SK-N-MC (cell line): ENCODE measurements at regions not wholly inside any gene's neighbourhood (a gene's known extent, or its start where the extent isn't known, plus 50 kb on each side); places are given as distances from the start of the nearest gene placed in this dataset.

Experiments used
- DNase-seq: peaks from one replicate; pipeline ENCODE4 v3.0.0-alpha.2; 2011; ENCODE audit warnings: low read depth, low spot score
- H3K27ac ChIP-seq: fragments of 200-600 bp; sonication (generic); 2 replicates; pipeline ENCODE4 v1.5.1; 2016; ENCODE audit warnings: mixed run types
- H3K36me3 ChIP-seq: fragments of 200-600 bp; sonication (generic); 2 replicates; pipeline ENCODE4 v1.6.1; 2017; ENCODE audit warnings: antibody characterized with exemption, low read length, mixed read lengths; ENCODE audit not compliant: insufficient read depth
- H3K4me3 ChIP-seq: fragments of 200-600 bp; sonication (generic); 2 replicates; pipeline ENCODE4 v1.5.1; 2016
- H3K9ac ChIP-seq: fragments of 200-600 bp; sonication (generic); 2 replicates; pipeline ENCODE4 v1.8.0; 2017; ENCODE audit warnings: mixed run types, mixed read lengths; ENCODE audit not compliant: insufficient read length
- H3K9me3 ChIP-seq: fragments of 200-600 bp; sonication (generic); 2 replicates; pipeline ENCODE4 v1.6.1; 2017; ENCODE audit warnings: low read depth, mild to moderate bottlenecking, antibody characterized with exemption, low read length, moderate library complexity, mixed read lengths
- EZH2 ChIP-seq: fragments of 200-600 bp; sonication (generic); IDR thresholded peaks from one replicate; pipeline ENCODE4 v1.6.1; 2017; ENCODE audit warnings: antibody characterized with exemption
- FOXP2 ChIP-seq: optimal IDR thresholded peaks from 2 replicates; pipeline ENCODE3; 2011; ENCODE audit warnings: mild to moderate bottlenecking, moderate library complexity; ENCODE audit not compliant: insufficient read depth; ENCODE audit errors: extremely low read length, control extremely low read depth
- POLR2AphosphoS5 ChIP-seq: IDR thresholded peaks from 2 replicates; pipeline ENCODE4 v1.6.1; 2012; ENCODE audit warnings: mild to moderate bottlenecking, low read depth, low read length, borderline replicate concordance

DNA sequence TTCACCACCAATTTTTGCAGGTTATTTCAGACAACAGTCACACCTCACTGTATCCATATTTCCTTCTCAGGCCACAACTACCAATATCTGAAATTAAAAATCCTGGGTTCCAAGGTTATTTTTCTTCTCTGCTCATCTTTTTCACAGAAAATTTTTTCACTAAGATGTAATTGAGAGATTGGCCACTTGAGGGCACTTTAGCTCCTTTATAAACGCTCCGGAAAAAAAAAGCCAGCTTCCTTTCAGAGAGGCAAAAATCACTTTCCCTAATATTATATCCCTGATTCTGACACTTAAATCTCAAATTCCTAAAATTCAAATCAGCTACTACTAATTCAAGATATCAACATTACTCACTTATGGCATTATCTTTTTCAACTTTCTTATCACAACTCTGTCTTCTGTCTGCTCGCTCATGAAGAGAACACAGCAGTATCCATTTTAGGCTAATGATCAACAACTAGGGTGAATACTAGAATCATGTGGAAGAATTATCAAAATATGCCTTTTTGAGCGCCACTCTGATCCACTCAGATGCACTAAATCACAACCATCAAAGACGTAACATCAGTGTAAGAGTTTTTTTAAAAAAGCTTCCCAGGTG lies 101.4 kb upstream of the RGS1 start:
- no peaks in the 10 kb centered on the region for H3K36me3 ChIP-seq
- no peaks in the 10 kb centered on the region for H3K9me3 ChIP-seq

DNA sequence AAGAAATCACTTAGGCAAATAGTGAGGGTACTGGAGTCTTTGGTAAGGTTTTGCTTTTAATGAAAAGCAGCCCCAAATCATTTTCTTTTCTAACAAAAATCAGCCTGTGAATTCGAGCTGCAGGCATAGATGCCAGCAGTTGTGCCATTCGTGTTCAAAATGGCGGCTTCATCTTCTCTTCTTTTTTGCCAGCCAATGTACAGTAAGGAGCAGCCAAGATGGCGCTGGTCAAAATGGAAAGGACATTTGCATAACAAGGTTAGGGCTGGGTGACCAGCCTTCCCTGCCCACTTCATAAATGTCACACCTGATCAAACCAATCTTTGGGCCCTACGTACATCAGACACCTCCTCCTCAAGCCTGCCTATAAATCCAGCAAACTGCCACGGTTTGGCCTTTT lies 100.2 kb upstream of the RGS1 start:
- H3K9me3 ChIP-seq: no peaks in the 10 kb centered on the region
- no peak for TF ChIP-seq POLR2AphosphoS5
- no peak for TF ChIP-seq EZH2
- TF ChIP-seq FOXP2: no peak
- H3K9ac ChIP-seq: no peak overlapping the region
- no peaks in the 10 kb centered on the region for H3K36me3 ChIP-seq
- DNase-seq: no peak
- no peak overlapping the region for H3K27ac ChIP-seq
- H3K4me3 ChIP-seq: no peak overlapping the region

More for the DNA sequence above, 101.4 kb upstream of the RGS1 start:
- H3K4me3 ChIP-seq: no peak overlapping the region
- TF ChIP-seq EZH2 (no peak), FOXP2 (no peak), POLR2AphosphoS5 (no peak)
- H3K9ac ChIP-seq: no peak overlapping the region
- no peak overlapping the region for H3K27ac ChIP-seq
- DNase-seq: no peak

DNA sequence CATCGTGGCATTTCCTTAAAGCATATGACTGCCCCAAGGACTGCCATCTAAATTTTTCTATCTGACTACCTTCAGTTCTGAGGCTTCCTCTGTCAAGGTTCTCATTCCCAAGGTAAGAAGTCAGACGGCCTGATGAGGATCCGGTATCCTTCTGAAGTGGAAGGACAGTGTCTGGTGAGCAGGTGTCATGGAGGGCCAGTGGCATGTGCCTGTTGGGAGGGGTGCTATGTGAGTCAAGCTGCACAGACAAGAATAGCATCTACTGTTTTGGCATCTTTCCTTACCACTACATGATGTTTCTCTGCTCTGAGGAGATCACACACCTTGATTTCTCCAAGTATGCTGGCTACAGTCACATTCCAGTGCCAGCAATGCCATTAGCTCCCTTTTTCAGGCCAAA lies 99.6 kb upstream of the RGS1 start:
- no peaks in the 10 kb centered on the region for H3K36me3 ChIP-seq
- H3K9ac ChIP-seq: no peak overlapping the region
- no peaks in the 10 kb centered on the region for H3K9me3 ChIP-seq
- no peak overlapping the region for H3K4me3 ChIP-seq
- no peak for TF ChIP-seq FOXP2
- TF ChIP-seq POLR2AphosphoS5: no peak
- TF ChIP-seq EZH2: no peak
- DNase-seq: no peak
- H3K27ac ChIP-seq: no peak overlapping the region

DNA sequence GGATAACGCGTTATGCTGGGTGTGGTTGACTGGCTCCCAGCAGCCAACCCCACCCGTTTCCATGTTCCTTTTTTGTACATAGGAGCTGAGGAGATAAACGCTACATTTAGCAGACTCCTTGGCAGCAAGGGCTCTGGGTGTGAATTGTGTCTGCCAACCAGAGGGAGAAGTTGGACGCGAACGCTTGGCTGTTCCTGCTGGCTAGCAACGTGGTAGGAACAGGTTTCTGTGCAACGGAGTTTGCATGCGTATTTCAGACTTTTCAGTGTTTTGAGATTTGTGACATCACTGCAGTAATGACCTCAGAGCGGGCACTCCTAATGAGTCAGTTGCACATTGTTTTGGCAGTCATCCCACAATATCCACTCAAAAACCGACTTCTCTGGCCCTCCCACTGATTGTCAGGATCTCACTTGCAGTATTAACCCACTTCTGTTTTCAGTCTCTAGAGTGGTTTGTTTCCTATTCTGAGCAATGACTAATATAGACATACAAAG lies 98.7 kb upstream of the RGS1 start:
- H3K36me3 ChIP-seq: no peaks in the 10 kb centered on the region
- TF ChIP-seq EZH2 (no peak), FOXP2 (no peak), POLR2AphosphoS5 (no peak)
- H3K9ac ChIP-seq: no peak overlapping the region
- H3K27ac ChIP-seq: no peak overlapping the region
- H3K4me3 ChIP-seq: no peak overlapping the region
- no peak for DNase-seq
- no peaks in the 10 kb centered on the region for H3K9me3 ChIP-seq

DNA sequence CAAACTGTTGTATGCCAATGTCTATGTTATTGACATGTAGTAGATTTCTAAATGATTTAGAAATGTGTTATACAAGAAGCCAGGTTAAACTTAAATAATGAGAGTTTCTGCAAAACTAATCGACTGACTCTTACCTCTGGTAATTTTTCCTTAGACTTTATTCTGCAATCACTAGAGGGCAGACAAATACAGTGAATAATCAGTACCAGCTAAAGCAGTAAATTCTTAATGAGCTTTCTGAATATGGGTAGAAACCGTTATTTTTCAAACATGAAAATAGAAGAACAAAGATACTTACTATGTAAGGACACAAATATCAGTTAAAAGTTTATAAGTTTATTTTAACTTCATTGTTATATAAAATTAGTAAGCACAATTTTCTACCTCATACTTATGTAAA lies 97.9 kb upstream of the RGS1 start:
- TF ChIP-seq FOXP2: no peak
- no peak for TF ChIP-seq EZH2
- TF ChIP-seq POLR2AphosphoS5: no peak
- Histone ChIP-seq H3K9me3 (no peaks in the 10 kb centered on the region), H3K9ac (no peak overlapping the region), H3K4me3 (no peak overlapping the region), H3K36me3 (no peaks in the 10 kb centered on the region), H3K27ac (no peak overlapping the region)
- no peak for DNase-seq

DNA sequence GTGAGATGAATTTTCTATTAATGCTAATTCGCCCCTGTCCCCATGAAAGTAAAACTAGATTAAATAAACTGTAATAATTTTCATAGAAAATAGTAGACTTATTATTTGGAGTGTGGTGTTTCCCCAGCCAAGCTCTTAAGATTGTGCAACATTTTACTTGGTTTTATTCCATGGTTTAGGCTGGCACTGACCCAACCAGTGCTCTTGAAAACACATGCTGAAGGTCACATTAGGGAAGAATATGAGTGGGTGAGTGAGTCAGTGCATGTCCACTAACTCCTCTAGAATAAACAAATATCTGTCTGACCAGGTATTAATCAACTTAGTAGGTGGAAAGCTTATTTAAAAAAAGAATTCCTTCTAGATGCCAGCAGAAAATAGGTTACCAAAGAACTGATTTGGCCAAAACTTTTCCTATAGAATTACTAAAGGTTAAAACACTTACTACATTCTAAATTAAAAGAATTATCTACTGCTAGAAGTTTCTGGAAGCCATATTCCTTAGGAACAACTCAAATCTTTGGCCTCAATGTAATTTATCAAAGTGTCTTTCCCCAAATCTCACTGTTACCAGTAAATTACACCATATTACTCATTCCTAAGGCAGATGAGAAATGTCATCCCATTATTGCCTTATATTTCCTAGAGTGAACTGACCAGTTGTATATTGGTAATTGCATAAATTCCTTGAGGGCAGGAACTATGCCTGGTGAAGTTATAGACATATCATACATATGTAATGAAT lies 89.7 kb upstream of the RGS1 start:
- no peak overlapping the region for H3K4me3 ChIP-seq
- H3K9ac ChIP-seq: no peak overlapping the region
- no peaks in the 10 kb centered on the region for H3K36me3 ChIP-seq
- H3K9me3 ChIP-seq: no peaks in the 10 kb centered on the region
- 0 out of 2 replicates have a peak overlapping the region, but pooled peaks have one; percentile 6 for H3K27ac ChIP-seq
- DNase-seq: no peak
- TF ChIP-seq POLR2AphosphoS5: no peak
- no peak for TF ChIP-seq EZH2
- TF ChIP-seq FOXP2: no peak

DNA sequence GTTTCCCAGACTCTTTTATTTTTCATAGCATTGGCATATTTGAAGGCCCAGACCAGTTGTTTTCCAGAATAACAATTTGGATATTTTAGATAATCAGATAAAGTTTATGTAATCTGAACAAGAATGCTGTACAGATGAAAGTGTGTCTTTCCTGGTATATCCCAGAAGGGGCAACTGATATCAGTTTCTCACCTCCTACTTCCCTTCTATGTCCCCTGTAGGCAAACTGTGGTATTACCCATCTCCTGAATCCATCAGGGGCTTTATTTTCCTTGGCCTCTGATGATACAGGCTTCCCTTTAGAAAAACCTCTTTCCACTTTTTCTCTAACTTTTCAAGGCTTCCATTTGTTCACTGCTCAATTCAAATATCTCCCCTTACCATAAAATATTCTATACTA lies 87.5 kb upstream of the RGS1 start:
- Histone ChIP-seq H3K9ac (no peak overlapping the region), H3K36me3 (no peaks in the 10 kb centered on the region), H3K9me3 (no peaks in the 10 kb centered on the region), H3K27ac (no peak overlapping the region; the same call in 1 of the 2 replicates), H3K4me3 (no peak overlapping the region)
- no peak for TF ChIP-seq EZH2
- no peak for TF ChIP-seq FOXP2
- TF ChIP-seq POLR2AphosphoS5: no peak
- DNase-seq: no peak

DNA sequence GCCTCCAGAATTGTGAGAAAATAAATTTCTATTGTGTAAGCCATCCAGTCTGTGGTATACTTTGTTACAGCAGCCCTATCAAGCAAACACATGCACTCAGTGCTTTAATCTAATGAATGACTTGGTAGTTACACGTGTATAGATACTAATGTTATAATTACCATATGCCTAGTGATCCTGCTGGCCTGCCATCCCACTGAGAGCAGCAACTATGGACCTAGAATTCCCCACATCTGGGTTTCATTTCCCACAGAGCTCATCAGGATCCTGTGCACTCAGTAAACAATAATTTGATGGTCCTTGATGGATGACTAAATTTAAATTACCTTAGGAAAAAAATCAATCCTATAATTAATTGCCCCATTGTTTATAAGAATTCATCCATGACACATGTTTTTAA lies 86.5 kb upstream of the RGS1 start:
- no peaks in the 10 kb centered on the region for H3K36me3 ChIP-seq
- DNase-seq: no peak
- TF ChIP-seq POLR2AphosphoS5: no peak; the same call in 1 of the 2 replicates
- TF ChIP-seq FOXP2: peak; percentile 61
- peak overlapping the region; percentile 49 for H3K4me3 ChIP-seq
- H3K9ac ChIP-seq: no peak overlapping the region
- peak overlapping the region; percentile 77 for H3K27ac ChIP-seq
- no peaks in the 10 kb centered on the region for H3K9me3 ChIP-seq
